PC-9 (cell line): ENCODE measurements at regions not wholly inside any gene's neighbourhood (a gene's known extent, or its start where the extent isn't known, plus 50 kb on each side); places are given as distances from the start of the nearest gene placed in this dataset.
A peak's percentile ranks its signal among the peaks of the same experiment; 100 is the strongest.
"Not testable (repeated sequence)": the region's sequence is repeated elsewhere in the genome, so short reads cannot be mapped to it uniquely, and the experiment has no call there.

ENCODE experiments used
- BruUV-seq: library from RNA; stranded (reverse); fragments of 400-500 nt; replicated peaks from 2 replicates; lab custom pipeline; 2021; lab: Mats Ljungman, UMichigan
- CTCF ChIA-PET: fragments of 300-600 bp; sonication (Branson Sonifier 250); formaldehyde crosslinking; loops from one replicate; lab custom pipeline; 2022; ENCODE audit warnings: antibody characterized with exemption; lab: Charles Lee
- POLR2A ChIA-PET: fragments of 300-600 bp; sonication (Branson Sonifier 250); formaldehyde crosslinking; loops from one replicate; lab custom pipeline; 2022; ENCODE audit warnings: antibody characterized with exemption; ENCODE audit not compliant: unreplicated experiment; lab: Charles Lee
- DNase-seq, 2 experiments: peaks; one replicate each; pipeline versions ENCODE4 v3.0.0 to v3.0.0-alpha.2; 2015 to 2022; ENCODE audit warnings: mixed read lengths in 1 of 2
- H2AFZ ChIP-seq: fragments of 200-600 bp; sonication (generic); 2 replicates; pipeline ENCODE4 v1.8.1; 2017; ENCODE audit warnings: antibody characterized with exemption
- H3F3A ChIP-seq: fragments of 200-600 bp; sonication (generic); 2 replicates; pipeline ENCODE4 v1.8.1; 2017; ENCODE audit warnings: antibody characterized with exemption, mild to moderate bottlenecking, low read depth; ENCODE audit not compliant: insufficient read depth
- H3K27ac ChIP-seq: fragments of 200-600 bp; sonication (generic); 2 replicates; pipeline ENCODE4 v1.6.1; 2016; ENCODE audit warnings: mixed run types
- H3K27me3 ChIP-seq: fragments of 200-600 bp; sonication (generic); 2 replicates; pipeline ENCODE4 v1.6.1; 2016; ENCODE audit warnings: low read depth, mixed run types; ENCODE audit not compliant: insufficient read depth
- H3K36me3 ChIP-seq: fragments of 200-600 bp; sonication (generic); 2 replicates; pipeline ENCODE4 v1.6.1; 2016; ENCODE audit warnings: low read depth, mixed run types
- H3K4me1 ChIP-seq: fragments of 200-600 bp; sonication (generic); replicated peaks from 2 replicates; pipeline ENCODE4 v1.6.1; 2016; ENCODE audit warnings: mixed run types; ENCODE audit not compliant: insufficient read depth
- H3K4me2 ChIP-seq: fragments of 200-600 bp; sonication (generic); 2 replicates; pipeline ENCODE4 v1.6.1; 2017; ENCODE audit warnings: mixed run types
- H3K4me3 ChIP-seq: fragments of 200-600 bp; sonication (generic); 2 replicates; pipeline ENCODE4 v1.6.1; 2016; ENCODE audit warnings: mixed run types
- H3K79me2 ChIP-seq: fragments of 200-600 bp; sonication (generic); 2 replicates; pipeline ENCODE4 v1.6.1; 2017; ENCODE audit warnings: low read depth, mixed run types
- H3K9me2 ChIP-seq: fragments of 200-600 bp; sonication (generic); 2 replicates; pipeline ENCODE4 v1.8.1; 2017; ENCODE audit warnings: mild to moderate bottlenecking; ENCODE audit not compliant: insufficient read depth
- H3K9me3 ChIP-seq: fragments of 200-600 bp; sonication (generic); 2 replicates; pipeline ENCODE4 v1.8.1; 2016; ENCODE audit warnings: low read depth; ENCODE audit not compliant: insufficient read depth
- H4K20me1 ChIP-seq: fragments of 200-600 bp; sonication (generic); 2 replicates; pipeline ENCODE4 v1.8.1; 2017; ENCODE audit not compliant: insufficient read depth
- intact Hi-C: fragments of 100-400 bp; cut with micrococcal nuclease; formaldehyde crosslinking; loops from one replicate; pipeline ENCODE4 v1.10.0; 2022; ENCODE audit not compliant: unreplicated experiment

DNA sequence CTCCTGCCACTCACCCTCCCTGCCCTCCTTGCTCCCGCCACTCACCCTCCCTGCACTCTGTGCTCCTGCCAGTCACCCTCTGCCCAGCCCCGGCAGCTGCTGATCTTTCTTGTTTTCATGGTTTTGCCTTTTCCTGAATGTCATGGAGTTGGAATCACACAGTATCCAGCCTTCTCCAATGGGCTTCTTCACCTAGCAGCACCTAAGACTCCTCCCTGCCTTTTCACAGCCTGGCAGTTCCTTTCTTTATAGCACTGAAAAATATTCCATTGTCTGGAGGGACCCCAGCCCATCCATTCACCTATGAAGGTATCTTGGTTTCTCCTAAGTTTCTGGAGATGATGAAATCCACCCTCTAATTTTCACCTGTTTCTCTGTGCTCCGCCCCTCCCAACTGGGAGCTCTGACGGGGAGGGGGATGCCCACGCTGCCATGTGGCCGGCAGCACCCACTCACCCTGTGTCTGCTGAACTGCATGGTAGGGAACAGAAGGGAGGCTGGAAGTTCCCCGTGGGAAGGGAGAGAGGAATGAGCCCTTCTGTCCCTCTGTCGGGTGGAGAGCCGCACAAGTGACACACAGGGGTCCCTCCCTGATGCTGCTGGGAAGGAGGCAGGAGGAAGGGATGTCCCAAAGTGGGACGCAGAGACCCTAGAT lies 144.9 kb upstream of the ZNF469 start:
- POLR2A ChIA-PET, H3K9me3 ChIP-seq, H3K9me2 ChIP-seq, H2AFZ ChIP-seq, CTCF ChIA-PET, H3K36me3 ChIP-seq, H4K20me1 ChIP-seq, H3K27me3 ChIP-seq: not testable (repeated sequence)
- intact Hi-C loops = loop anchor here (2.0 kb wide), 1 partner anchor 95 kb away; no protein-coding TSS in a partner anchor
- Histone ChIP-seq H3K4me1 (peaks cover 60% of the 10 kb centered on the region), H3K27ac (peak overlapping the region; percentile 100), H3F3A (peaks cover 13% of the 10 kb centered on the region), H3K79me2 (peaks cover 12% of the 10 kb centered on the region), H3K4me2 (peak overlapping the region; percentile 96), H3K4me3 (peak overlapping the region; percentile 96)
- TSS peak; percentile 73 for BruUV-seq
- peak; percentile 38 to 42 for DNase-seq

DNA sequence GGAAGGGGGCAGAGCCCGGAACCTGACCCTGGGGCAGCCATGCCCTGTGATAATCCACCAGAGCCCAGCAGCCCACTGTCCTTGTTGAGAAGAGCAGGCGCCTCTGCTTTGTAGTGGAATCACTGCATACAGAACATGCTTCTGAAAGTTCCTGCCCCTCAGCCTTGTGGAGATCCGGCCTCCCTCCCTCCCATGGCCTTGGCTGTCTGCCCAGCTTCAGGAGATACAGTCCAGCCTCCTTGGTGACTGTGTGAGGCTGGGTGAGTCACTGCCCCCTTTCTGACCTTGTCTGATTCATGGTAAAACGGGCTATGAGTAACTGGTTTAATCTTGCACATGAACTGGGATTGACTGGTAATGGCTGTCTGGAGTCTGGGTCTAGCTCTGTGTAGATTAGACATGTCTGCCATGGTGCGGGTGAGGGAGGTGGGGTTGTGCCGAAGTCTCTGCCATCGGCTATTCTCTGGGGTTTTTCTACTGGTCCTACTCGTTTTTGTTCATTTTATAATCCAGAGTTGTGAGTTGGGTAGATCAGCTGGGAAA lies 144.0 kb upstream of the ZNF469 start:
- Histone ChIP-seq H3K4me2 (peak overlapping the region; percentile 96), H3F3A (peaks cover 20% of the 10 kb centered on the region), H3K4me1 (peaks cover 67% of the 10 kb centered on the region), H3K79me2 (peaks cover 15% of the 10 kb centered on the region), H3K4me3 (peak overlapping the region; percentile 96), H3K27ac (peak overlapping the region; percentile 100)
- CTCF ChIA-PET, intact Hi-C loops, H4K20me1 ChIP-seq, H3K27me3 ChIP-seq, BruUV-seq, POLR2A ChIA-PET, H3K36me3 ChIP-seq, H3K9me3 ChIP-seq, H3K9me2 ChIP-seq, H2AFZ ChIP-seq: not testable (repeated sequence)
- DNase-seq = peak; percentile 92 to 97

DNA sequence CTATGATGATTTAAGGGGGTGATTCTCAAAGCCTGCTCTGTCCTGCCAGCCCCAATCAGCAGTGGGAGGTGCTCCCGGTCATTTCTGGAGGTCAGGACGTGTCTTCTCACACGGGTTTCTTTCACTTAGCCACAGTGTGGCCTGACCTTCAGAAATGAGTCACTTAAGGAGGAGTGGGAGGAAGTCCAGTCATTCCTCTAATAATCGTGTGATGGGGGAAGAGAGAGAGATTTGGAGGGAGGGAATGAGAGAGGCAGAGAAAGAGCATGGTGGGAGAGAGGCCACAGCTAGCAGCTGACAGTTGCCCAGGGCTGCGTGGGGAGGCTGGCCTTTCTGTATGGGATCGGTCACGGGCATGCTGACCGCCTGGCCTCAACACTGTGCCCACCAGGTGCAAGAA lies 142.6 kb upstream of the ZNF469 start:
- peak in 1 of 2 experiments; percentile 87 for DNase-seq
- peak overlapping the region; percentile 62 for H3K4me2 ChIP-seq
- H3K79me2 ChIP-seq = peaks cover 15% of the 10 kb centered on the region
- H4K20me1 ChIP-seq, H3K9me3 ChIP-seq, H2AFZ ChIP-seq, CTCF ChIA-PET, POLR2A ChIA-PET, H3K36me3 ChIP-seq, intact Hi-C loops, H3K27me3 ChIP-seq, BruUV-seq, H3K9me2 ChIP-seq: not testable (repeated sequence)
- peaks cover 24% of the 10 kb centered on the region for H3F3A ChIP-seq
- peaks cover 67% of the 10 kb centered on the region for H3K4me1 ChIP-seq
- H3K27ac ChIP-seq = peak overlapping the region; percentile 85; the same call in 1 of the 2 replicates
- H3K4me3 ChIP-seq = peak overlapping the region; percentile 8; the same call in 1 of the 2 replicates

DNA sequence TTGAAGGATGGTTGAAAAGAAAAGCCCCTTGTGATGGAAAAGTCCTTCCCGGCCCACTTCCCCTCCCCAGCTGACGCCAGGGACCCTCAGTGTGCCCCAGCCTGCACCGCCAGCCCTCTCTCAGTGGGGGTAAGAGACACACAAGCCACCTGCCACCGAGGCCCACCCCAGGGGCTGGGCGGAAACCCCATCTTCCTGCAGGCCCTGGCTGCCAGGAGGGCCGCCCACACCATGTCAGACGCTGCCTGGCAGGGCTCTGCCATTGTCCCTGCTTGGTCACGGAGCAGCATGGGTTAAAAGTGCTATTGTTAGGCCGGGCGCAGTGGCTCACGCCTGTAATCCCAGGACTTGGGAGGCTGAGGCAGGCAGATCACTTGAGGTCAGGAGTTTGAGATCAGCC lies 142.0 kb upstream of the ZNF469 start:
- H4K20me1 ChIP-seq, H3K9me2 ChIP-seq, intact Hi-C loops, DNase-seq, POLR2A ChIA-PET, CTCF ChIA-PET, H3K4me3 ChIP-seq, H3K9me3 ChIP-seq, BruUV-seq, H2AFZ ChIP-seq, H3K27me3 ChIP-seq, H3K36me3 ChIP-seq: not testable (repeated sequence)
- H3F3A ChIP-seq = peaks cover 25% of the 10 kb centered on the region
- peak overlapping the region; percentile 62; the same call in 1 of the 2 replicates for H3K4me2 ChIP-seq
- H3K79me2 ChIP-seq = peaks cover 12% of the 10 kb centered on the region
- H3K27ac ChIP-seq = peak overlapping the region; percentile 85; the same call in 1 of the 2 replicates
- H3K4me1 ChIP-seq = peaks cover 67% of the 10 kb centered on the region

DNA sequence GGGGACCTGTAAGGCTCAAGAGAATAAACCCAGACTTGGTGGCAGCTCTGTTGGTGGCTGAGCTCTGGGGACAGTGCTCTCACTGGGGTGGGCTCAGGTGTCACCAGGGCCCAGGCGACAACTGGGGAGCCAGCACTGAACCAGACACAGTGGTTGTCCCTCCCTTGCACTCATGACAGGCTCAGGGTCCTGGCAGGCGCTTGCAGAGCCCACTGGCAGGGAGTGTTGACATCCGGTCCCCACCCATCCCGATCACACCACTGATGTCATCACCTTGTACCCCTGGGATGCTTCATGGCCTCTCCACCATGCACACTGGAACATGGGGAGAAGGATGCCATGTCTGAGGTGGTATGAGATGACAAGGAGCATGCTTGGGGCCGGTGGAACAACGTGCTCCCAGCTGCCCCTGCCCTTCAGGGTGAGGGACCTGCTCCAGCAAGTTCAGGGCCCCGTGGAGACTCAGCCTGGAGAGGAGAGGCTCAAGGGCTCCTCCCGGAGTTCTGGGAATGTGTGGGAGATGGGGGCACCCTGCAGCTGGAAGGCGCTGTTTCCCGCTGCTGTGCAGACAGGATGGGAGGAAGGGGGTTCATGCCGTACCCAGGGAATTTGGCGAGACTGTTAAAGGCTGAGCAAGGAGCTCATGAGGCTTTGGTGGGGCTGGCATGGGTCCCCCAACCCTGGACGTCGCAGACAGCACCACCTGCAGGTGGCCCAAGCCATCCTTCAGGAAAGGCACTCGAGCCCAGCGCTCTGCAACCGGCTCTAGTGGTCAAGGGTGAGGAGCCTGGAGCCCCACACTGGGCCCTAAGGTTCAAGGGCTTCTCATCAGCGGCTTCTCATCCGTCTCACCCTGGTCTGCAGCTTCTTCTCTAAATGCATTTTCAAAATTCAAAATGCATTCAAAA lies 141.1 kb upstream of the ZNF469 start:
- H4K20me1 ChIP-seq, H3K36me3 ChIP-seq, H3K9me2 ChIP-seq, H3K4me3 ChIP-seq, H3K27me3 ChIP-seq, H2AFZ ChIP-seq, intact Hi-C loops, CTCF ChIA-PET, H3K9me3 ChIP-seq: not testable (repeated sequence)
- Histone ChIP-seq H3K4me2 (peak overlapping the region; percentile 62), H3K79me2 (peaks cover 11% of the 10 kb centered on the region), H3F3A (peaks cover 28% of the 10 kb centered on the region), H3K4me1 (peaks cover 70% of the 10 kb centered on the region), H3K27ac (peak overlapping the region; percentile 85)
- DNase-seq = peak in 1 of 2 experiments; percentile 34
- POLR2A ChIA-PET = interaction anchor here (0.7 kb wide), 1 partner anchor 121 kb away, joined by 13 read pairs; no protein-coding TSS in a partner anchor
- TSS peak; percentile 12 for BruUV-seq

DNA sequence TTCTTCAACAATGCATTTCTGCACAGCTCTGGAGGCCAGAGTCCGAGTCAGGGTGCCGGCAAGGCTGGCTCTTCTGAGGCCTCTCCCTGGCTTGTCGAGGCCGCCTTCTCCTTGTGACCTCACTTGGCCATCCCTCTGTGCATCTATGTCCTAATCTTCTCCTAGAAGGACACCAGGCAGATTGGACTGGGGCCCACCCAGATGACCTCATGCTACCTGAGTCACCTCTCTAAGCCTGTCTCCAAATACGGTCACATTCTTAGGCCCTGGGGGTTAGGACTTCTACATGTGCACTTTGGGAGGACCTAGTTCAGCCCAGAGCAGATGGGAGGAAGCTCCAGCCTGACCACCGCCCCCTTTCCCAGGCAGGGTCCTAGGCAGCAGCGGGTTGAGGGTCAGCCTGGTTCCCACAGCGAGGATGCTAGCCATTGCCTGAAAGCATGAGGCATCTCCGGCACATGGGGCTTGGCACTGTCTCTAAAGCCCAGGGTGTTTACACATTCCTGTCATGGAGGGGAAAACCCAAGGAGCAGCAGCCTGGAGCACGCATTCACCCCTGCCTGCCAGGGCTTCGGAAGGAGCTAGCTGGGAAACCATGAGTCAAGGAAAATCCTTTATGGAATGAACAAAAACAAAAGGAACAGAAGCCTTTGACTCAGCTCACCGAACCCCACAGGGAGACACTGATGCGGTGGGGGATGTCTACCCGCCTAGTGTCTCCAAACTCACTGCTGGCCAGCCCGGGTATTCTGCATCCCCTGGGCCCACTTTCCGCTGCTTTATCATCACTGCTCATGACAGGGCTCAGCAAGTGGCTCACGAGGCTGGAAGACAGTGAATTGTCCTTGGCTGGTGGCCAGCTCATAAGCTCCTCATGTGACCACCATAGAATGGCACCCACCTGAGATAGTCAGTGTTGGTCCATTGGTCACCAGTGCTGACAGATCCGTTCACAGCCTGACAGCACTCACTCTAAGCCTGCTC lies 140.2 kb upstream of the ZNF469 start:
- peak; percentile 77 to 89 for DNase-seq
- BruUV-seq = not testable (repeated sequence)

More for the DNA sequence above, 140.2 kb upstream of the ZNF469 start:
- H3K9me3 ChIP-seq, H3K36me3 ChIP-seq, POLR2A ChIA-PET, H3K9me2 ChIP-seq, intact Hi-C loops, H3K79me2 ChIP-seq, H3K4me3 ChIP-seq, H4K20me1 ChIP-seq, H2AFZ ChIP-seq, H3K27me3 ChIP-seq, CTCF ChIA-PET: not testable (repeated sequence)
- Histone ChIP-seq H3K4me1 (peaks cover 69% of the 10 kb centered on the region), H3F3A (peaks cover 29% of the 10 kb centered on the region), H3K4me2 (peak overlapping the region; percentile 62), H3K27ac (peak overlapping the region; percentile 85)
